ENCODE measurements at regions not wholly inside any gene's neighbourhood (a gene's known extent, or its start where the extent isn't known, plus 50 kb on each side); places are given as distances from the start of the nearest gene placed in this dataset.

DNA sequence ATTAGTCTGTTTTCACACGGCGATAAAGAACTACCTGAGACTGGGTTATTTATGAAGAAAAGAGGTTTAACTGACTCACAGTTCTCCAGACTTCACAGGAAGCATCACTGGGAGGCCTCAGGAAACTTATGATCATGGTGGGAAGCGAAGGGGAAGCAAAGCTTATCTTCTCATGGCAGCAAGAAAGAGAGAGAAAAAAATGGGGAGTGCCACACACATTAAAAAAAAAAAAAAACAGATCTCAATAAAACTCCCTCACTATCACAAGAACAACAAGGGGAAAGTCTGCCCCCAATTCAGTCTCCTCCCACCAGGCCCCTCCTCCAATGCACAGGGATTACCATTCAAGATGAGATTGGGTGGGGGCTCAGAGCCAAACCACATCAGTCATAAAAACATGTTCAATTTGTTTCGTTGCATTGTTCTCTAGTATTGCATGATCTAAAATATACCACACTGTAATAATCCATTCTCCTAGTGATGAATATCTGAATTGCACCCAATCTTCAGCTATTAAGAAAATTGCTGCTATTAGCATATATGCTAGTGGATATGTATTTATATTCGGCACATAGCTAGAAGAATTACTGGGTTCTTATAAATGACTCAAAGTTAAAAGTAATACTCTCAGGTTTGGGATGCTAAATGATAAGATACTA is 328.9 kb upstream of the KCND2 start:
- TF ChIP-seq ZNF217 (IDR thresholded peaks at IDR 0.05) (no peak), TCF3 (IDR thresholded peaks at IDR 0.05; ENCODE audit: borderline replicate concordance, insufficient read depth, low read depth, low read length) (no peak)
